Loucy (cell line): ENCODE measurements at regions not wholly inside any gene's neighbourhood (a gene's known extent, or its start where the extent isn't known, plus 50 kb on each side); places are given as distances from the start of the nearest gene placed in this dataset.

ENCODE experiments used
- CTCF ChIP-seq: fragments of 200-600 bp; sonication (generic); conservative IDR thresholded peaks from 2 replicates; pipeline ENCODE4 v1.5.1; 2014; ENCODE audit warnings: mild to moderate bottlenecking, antibody characterized with exemption, low read length
- EZH2phosphoT487 ChIP-seq: fragments of 200-600 bp; IDR thresholded peaks from 2 replicates; pipeline ENCODE4 v1.6.1; 2018; ENCODE audit warnings: antibody characterized with exemption, mild to moderate bottlenecking, moderate library complexity, borderline replicate concordance

GRCh38 chr6:10073341-10073740, 341.5 kb downstream of the TFAP2A start:
- no peak for TF ChIP-seq CTCF
- no peak for TF ChIP-seq EZH2phosphoT487
